Heart left ventricle (tissue), 13 donors: ENCODE measurements at regions not wholly inside any gene's neighbourhood (a gene's known extent, or its start where the extent isn't known, plus 50 kb on each side); places are given as distances from the start of the nearest gene placed in this dataset.

Experiments used
- POLR2A ChIP-seq, 2 donors: fragments of 450-650 bp; IDR thresholded peaks; one replicate each; pipeline ENCODE4 v1.6.1; 2017; ENCODE audit warnings: antibody characterized with exemption in 2 of 2, mild to moderate bottlenecking in 2 of 2, moderate library complexity in 2 of 2
- TF ChIP-seq, protein P1 (sequence below), 12 donors: fragments of 200-600 bp; sonication (generic) in 4 of 12; IDR thresholded peaks; one replicate each; pipeline versions ENCODE4 v1.5.0 to v1.8.0; 2018 to 2022; ENCODE audit warnings: antibody characterized with exemption in 12 of 12, mild to moderate bottlenecking in 5 of 12
- donor health status: ischemic (EF 13 %, LVEDD 7.1; RV severe dilation, severe dysfunction).
- donor health status: DM: no; HTN: yes; CAD: no.
- donor health status: DM: no; HTN: no; CAD: no.
- donor health status: ischemic (EF 25% LVEDD 6.9; RV normal size, moderate dysfunction).
- donor health status: ischemic (EF 25% LVEDD 5.7; RV mildly dilated, moderate dysfunction).
- donor health status: ischemic (EF 35%, LVEDD 5.7; RV mildly dilated, moderate dysfunction).
- donor health status: nonischemic (EF 11% LVEDD 7.7; RV severe dilation, severe dysfunction).
- donor health status: DM: yes; HTN: yes; CAD: no.
- donor health status: PGD.
- donor health status: ischemic (EF 29% LVEDD 5.4; RV normal size, mild dysfunction).
- donor health status: nonischemic (EF 23%, LVEDD 6.1; RV moderate dilation, normal function).

DNA sequence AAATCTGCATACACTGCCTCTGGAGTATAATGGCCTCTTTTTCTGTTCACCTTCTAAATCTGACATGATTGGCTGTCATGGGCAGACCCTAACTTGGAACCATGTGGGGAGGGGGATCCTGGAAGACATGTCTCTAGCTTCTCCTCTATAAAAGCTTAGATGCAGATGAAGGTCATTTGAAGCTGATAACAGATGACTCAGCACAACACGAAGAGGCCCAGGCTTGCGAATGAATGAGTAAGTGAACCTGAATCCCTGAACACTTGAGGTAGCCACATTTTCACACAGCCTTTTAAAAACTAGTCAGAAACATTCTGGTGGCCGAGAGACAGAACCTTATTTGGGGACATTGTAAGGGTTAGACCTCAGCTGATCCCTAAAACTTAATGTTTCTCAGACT is 282.6 kb downstream of the ELAVL2 start:
- TF ChIP-seq, protein P1, sequence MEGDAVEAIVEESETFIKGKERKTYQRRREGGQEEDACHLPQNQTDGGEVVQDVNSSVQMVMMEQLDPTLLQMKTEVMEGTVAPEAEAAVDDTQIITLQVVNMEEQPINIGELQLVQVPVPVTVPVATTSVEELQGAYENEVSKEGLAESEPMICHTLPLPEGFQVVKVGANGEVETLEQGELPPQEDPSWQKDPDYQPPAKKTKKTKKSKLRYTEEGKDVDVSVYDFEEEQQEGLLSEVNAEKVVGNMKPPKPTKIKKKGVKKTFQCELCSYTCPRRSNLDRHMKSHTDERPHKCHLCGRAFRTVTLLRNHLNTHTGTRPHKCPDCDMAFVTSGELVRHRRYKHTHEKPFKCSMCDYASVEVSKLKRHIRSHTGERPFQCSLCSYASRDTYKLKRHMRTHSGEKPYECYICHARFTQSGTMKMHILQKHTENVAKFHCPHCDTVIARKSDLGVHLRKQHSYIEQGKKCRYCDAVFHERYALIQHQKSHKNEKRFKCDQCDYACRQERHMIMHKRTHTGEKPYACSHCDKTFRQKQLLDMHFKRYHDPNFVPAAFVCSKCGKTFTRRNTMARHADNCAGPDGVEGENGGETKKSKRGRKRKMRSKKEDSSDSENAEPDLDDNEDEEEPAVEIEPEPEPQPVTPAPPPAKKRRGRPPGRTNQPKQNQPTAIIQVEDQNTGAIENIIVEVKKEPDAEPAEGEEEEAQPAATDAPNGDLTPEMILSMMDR (IDR thresholded peaks at IDR 0.05) = no peak
- no peak for TF ChIP-seq POLR2A (IDR thresholded peaks at IDR 0.05)
